ENCODE measurements at regions not wholly inside any gene's neighbourhood (a gene's known extent, or its start where the extent isn't known, plus 50 kb on each side); places are given as distances from the start of the nearest gene placed in this dataset.

- TF ChIP-seq REST (IDR thresholded peaks at IDR 0.05; ENCODE audit: low read depth, low read length) (no peak), POLR2AphosphoS5 (IDR thresholded peaks at IDR 0.05; ENCODE audit: low read depth, low read length) (no peak), NFIC (IDR thresholded peaks at IDR 0.05; ENCODE audit: borderline replicate concordance) (no peak), CTCF (IDR thresholded peaks at IDR 0.05) (no peak), MEF2A (IDR thresholded peaks at IDR 0.05; ENCODE audit: borderline replicate concordance, low read depth) (no peak), PBX3 (IDR thresholded peaks at IDR 0.05) (no peak), FOSL2 (IDR thresholded peaks at IDR 0.05; ENCODE audit: borderline replicate concordance, low read depth) (no peak), RXRA (IDR thresholded peaks at IDR 0.05; ENCODE audit: borderline replicate concordance, low read depth) (no peak), SIN3A (IDR thresholded peaks at IDR 0.05; ENCODE audit: borderline replicate concordance, low read depth, low read length) (no peak), MXI1 (IDR thresholded peaks at IDR 0.05; ENCODE audit: low read depth, low read length) (no peak), GABPA (IDR thresholded peaks at IDR 0.05; ENCODE audit: low read depth) (no peak), MAX (IDR thresholded peaks at IDR 0.05; ENCODE audit: low read depth) (no peak), EP300 (IDR thresholded peaks at IDR 0.05; ENCODE audit: borderline replicate concordance in 1 of 2, low read depth in 1 of 2, low read length in 1 of 2) (no peak)
These were observed 94.9 kb upstream of the CEP85L start for GRCh38 chr6:118746145-118746824.
